Aorta (tissue), 5 donors: ENCODE measurements at regions not wholly inside any gene's neighbourhood (a gene's known extent, or its start where the extent isn't known, plus 50 kb on each side); places are given as distances from the start of the nearest gene placed in this dataset.
"Not testable (repeated sequence)": the region's sequence is repeated elsewhere in the genome, so short reads cannot be mapped to it uniquely, and the experiment has no call there.

Experiments used
- ATAC-seq: fragments of 200-7000 bp; cut with Tn5 transposase; one replicate; pipeline ENCODE4 v1.9.1; 2022; ENCODE audit warnings: moderate library complexity; ENCODE audit not compliant: low FRiP score
- DNase-seq, 2 donors: peaks; one replicate each; pipeline ENCODE4 v3.0.0-alpha.2; 2020
- H3K27ac ChIP-seq, 2 donors: one replicate each; pipeline ENCODE4 v1.5.1; 2013; ENCODE audit warnings: low read length in 2 of 2, mild to moderate bottlenecking in 2 of 2, moderate library complexity in 2 of 2, control low read depth in 1 of 2, inconsistent platforms in 1 of 2, low read depth in 1 of 2
- H3K27me3 ChIP-seq, 2 donors: one replicate each; pipeline ENCODE4 v1.6.1; 2013; ENCODE audit warnings: control low read depth in 1 of 2, low read length in 1 of 2, mild to moderate bottlenecking in 1 of 2, moderate library complexity in 1 of 2; ENCODE audit not compliant: insufficient read depth in 2 of 2, control insufficient read depth in 1 of 2
- H3K36me3 ChIP-seq, 2 donors: one replicate each; pipeline ENCODE4 v1.6.1; 2013; ENCODE audit warnings: control low read depth in 1 of 2, low read length in 1 of 2, mild to moderate bottlenecking in 1 of 2; ENCODE audit not compliant: insufficient read depth in 2 of 2, control insufficient read depth in 1 of 2
- H3K4me1 ChIP-seq, 2 donors: one replicate each; pipeline ENCODE4 v1.6.1; 2013; ENCODE audit warnings: low read length in 2 of 2, control low read depth in 1 of 2, mild to moderate bottlenecking in 1 of 2, moderate library complexity in 1 of 2; ENCODE audit not compliant: insufficient read depth in 2 of 2, control insufficient read depth in 1 of 2
- H3K4me3 ChIP-seq, 2 donors: one replicate each; pipeline ENCODE4 v1.5.1; 2013; ENCODE audit warnings: low read length in 2 of 2, control low read depth in 1 of 2, mild to moderate bottlenecking in 1 of 2
- H3K9me3 ChIP-seq: one replicate; pipeline ENCODE4 v1.6.1; 2013; ENCODE audit warnings: mild to moderate bottlenecking, low read length; ENCODE audit not compliant: control insufficient read depth
- WGBS, 2 donors: extraction: QIAGEN DNeasy Blood & Tissue Kit; methylation state at CpG; one replicate each; pipeline ENCODE4 v1.1.7; 2013; 5-methylcytosine and 5-hydroxymethylcytosine counted together
- intact Hi-C, 2 donors: fragments of 100-400 bp; cut with DNase I; formaldehyde crosslinking; loops; one replicate each; pipeline versions ENCODE4 v1.14.2 to v1.15.0; 2022
- donor health status: healthy with polysubstance abuse.
- donor health status: Bipolar disorder and iron deficiency.
- donor health status: DM: no; HTN: no; CAD: no.
- donor health status: DM: no; HTN: no; CAD: no.
- donor health status: DM: yes; HTN: yes; CAD: no.

GRCh38 chr5:60454277-60454676, 245.7 kb downstream of the DEPDC1B start:
- H3K27ac ChIP-seq, H3K4me3 ChIP-seq, H3K9me3 ChIP-seq, intact Hi-C loops, H3K36me3 ChIP-seq, DNase-seq, ATAC-seq, H3K27me3 ChIP-seq, H3K4me1 ChIP-seq: not testable (repeated sequence)
- 97% methylated on average over 4 of the region's 4 CpGs for WGBS, 2 donors

- H3K27ac ChIP-seq, result no peak overlapping the region
- WGBS, 2 donors, result 79 to 83% methylated on average over 4 of the region's 4 CpGs
- intact Hi-C loops, result no loop called here
- H3K4me1 ChIP-seq, result peaks cover 0 to 3% of the 10 kb centered on the region in 2 donors
- H3K36me3 ChIP-seq, result no peaks in the 10 kb centered on the region
- ATAC-seq, result no peak
- no peaks in the 10 kb centered on the region for H3K27me3 ChIP-seq
- no peak overlapping the region for H3K4me3 ChIP-seq
- no peaks in the 10 kb centered on the region for H3K9me3 ChIP-seq
- no peak for DNase-seq
Observed at GRCh38 chr5:60453186-60453976, 246.6 kb downstream of the DEPDC1B start.

GRCh38 chr5:60448600-60448999, 251.4 kb downstream of the DEPDC1B start:
- no peak for ATAC-seq
- 62 to 71% methylated on average over 2 of the region's 2 CpGs for WGBS, 2 donors

GRCh38 chr5:60447488-60447920, 252.5 kb downstream of the DEPDC1B start:
- Histone ChIP-seq H3K27me3 (no peaks in the 10 kb centered on the region), H3K4me1 (peaks cover 0 to 3% of the 10 kb centered on the region in 2 donors), H3K27ac (no peak overlapping the region), H3K9me3 (no peaks in the 10 kb centered on the region), H3K4me3 (no peak overlapping the region), H3K36me3 (no peaks in the 10 kb centered on the region)
- WGBS, 2 donors, result 92 to 95% methylated on average over 5 of the region's 5 CpGs
- ATAC-seq, result no peak
- DNase-seq, result no peak
- intact Hi-C loops, result no loop called here

More at GRCh38 chr5:60448600-60448999, 251.4 kb downstream of the DEPDC1B start:
- Histone ChIP-seq H3K9me3 (no peaks in the 10 kb centered on the region), H3K4me1 (peaks cover 0 to 3% of the 10 kb centered on the region in 2 donors), H3K4me3 (no peak overlapping the region), H3K36me3 (no peaks in the 10 kb centered on the region), H3K27ac (no peak overlapping the region), H3K27me3 (no peaks in the 10 kb centered on the region)
- intact Hi-C loops, result no loop called here
- DNase-seq, result no peak

- Histone ChIP-seq H3K4me1 (peaks cover 0 to 3% of the 10 kb centered on the region in 2 donors), H3K36me3 (no peaks in the 10 kb centered on the region), H3K27ac (no peak overlapping the region), H3K9me3 (no peaks in the 10 kb centered on the region), H3K27me3 (no peaks in the 10 kb centered on the region), H3K4me3 (no peak overlapping the region)
- ATAC-seq, result no peak
- 80 to 92% methylated on average over 3 of the region's 3 CpGs for WGBS, 2 donors
- intact Hi-C loops, result no loop called here
- no peak for DNase-seq
Observed at GRCh38 chr5:60446917-60447316, 253.0 kb downstream of the DEPDC1B start.

GRCh38 chr5:60445921-60446320, 254.0 kb downstream of the DEPDC1B start:
- 0 to 5% methylated on average over 1 of the region's 1 CpG for whole genome bisulfite sequencing, 2 donors
- no peaks in the 10 kb centered on the region for H3K36me3 ChIP-seq
- H3K9me3 ChIP-seq, result no peaks in the 10 kb centered on the region
- no peaks in the 10 kb centered on the region for H3K27me3 ChIP-seq
- peaks cover 0 to 3% of the 10 kb centered on the region in 2 donors for H3K4me1 ChIP-seq
- no peak overlapping the region for H3K27ac ChIP-seq
- intact Hi-C loops, result no loop called here
- H3K4me3 ChIP-seq, result no peak overlapping the region
- DNase-seq (no peak), ATAC-seq (no peak)

- ATAC-seq (no peak), DNase-seq (no peak)
- H3K27me3 ChIP-seq, result no peaks in the 10 kb centered on the region
- no peaks in the 10 kb centered on the region for H3K9me3 ChIP-seq
- no peak overlapping the region for H3K27ac ChIP-seq
- intact Hi-C loops, result no loop called here
- H3K36me3 ChIP-seq, result no peaks in the 10 kb centered on the region
- H3K4me3 ChIP-seq, result no peak overlapping the region
- H3K4me1 ChIP-seq, result peaks cover 0 to 3% of the 10 kb centered on the region in 2 donors
Observed at GRCh38 chr5:60445427-60445826, 254.5 kb downstream of the DEPDC1B start.

- H3K27ac ChIP-seq, result no peak overlapping the region
- no peak for ATAC-seq
- H3K36me3 ChIP-seq, result no peaks in the 10 kb centered on the region
- H3K9me3 ChIP-seq, result no peaks in the 10 kb centered on the region
- H3K4me1 ChIP-seq, result peaks cover 2 to 3% of the 10 kb centered on the region in 2 donors
- no peak overlapping the region for H3K4me3 ChIP-seq
- intact Hi-C loops, result no loop called here
- 78 to 83% methylated on average over 5 of the region's 5 CpGs for WGBS, 2 donors
- no peak for DNase-seq
- H3K27me3 ChIP-seq, result no peaks in the 10 kb centered on the region
Observed at GRCh38 chr5:60444661-60445360, 255.2 kb downstream of the DEPDC1B start.

- Histone ChIP-seq H3K4me1 (peaks cover 0 to 5% of the 10 kb centered on the region in 2 donors), H3K9me3 (no peaks in the 10 kb centered on the region), H3K4me3 (no peak overlapping the region), H3K27ac (no peak overlapping the region), H3K36me3 (no peaks in the 10 kb centered on the region), H3K27me3 (no peaks in the 10 kb centered on the region)
- ATAC-seq, result no peak
- no peak for DNase-seq
- WGBS, 2 donors, result 80 to 92% methylated on average over 1 of the region's 1 CpG
- intact Hi-C loops, result no loop called here
Observed at GRCh38 chr5:60439552-60439951, 260.4 kb downstream of the DEPDC1B start.
